Liver (tissue), 3 donors: ENCODE measurements at regions not wholly inside any gene's neighbourhood (a gene's known extent, or its start where the extent isn't known, plus 50 kb on each side); places are given as distances from the start of the nearest gene placed in this dataset.

Source experiments
- FOXA1 ChIP-seq: IDR thresholded peaks from 2 replicates; pipeline ENCODE4 v1.6.1; 2016; ENCODE audit warnings: antibody characterized with exemption
- FOXA2 ChIP-seq: IDR thresholded peaks from 2 replicates; pipeline ENCODE4 v1.6.1; 2016; ENCODE audit warnings: antibody characterized with exemption
- JUND ChIP-seq, 2 donors: IDR thresholded peaks; 2 replicates each; pipeline ENCODE4 v1.6.1; 2016; ENCODE audit warnings: antibody characterized with exemption in 2 of 2
- MAX ChIP-seq: IDR thresholded peaks from 2 replicates; pipeline ENCODE4 v1.6.1; 2016; ENCODE audit warnings: antibody characterized with exemption
- RAD21 ChIP-seq, 2 donors: IDR thresholded peaks; 2 replicates each; pipeline ENCODE4 v1.6.1; 2016; ENCODE audit warnings: antibody characterized with exemption in 2 of 2, mild to moderate bottlenecking in 2 of 2
- TAF1 ChIP-seq: conservative IDR thresholded peaks from 2 replicates; pipeline ENCODE4 v1.6.1; 2016; ENCODE audit warnings: antibody characterized with exemption, mild to moderate bottlenecking
- YY1 ChIP-seq: IDR thresholded peaks from 2 replicates; pipeline ENCODE4 v1.6.1; 2016; ENCODE audit warnings: antibody characterized with exemption, mild to moderate bottlenecking
- TF ChIP-seq, protein P1 (sequence below): fragments of 150-350 bp; IDR thresholded peaks from 2 replicates; pipeline ENCODE4 v1.5.1; 2017; ENCODE audit warnings: improper control_type of control experiment, low read depth, low read length; ENCODE audit not compliant: missing input control
- TF ChIP-seq, protein P2 (sequence below): IDR thresholded peaks from 2 replicates; pipeline ENCODE4 v1.6.1; 2016; ENCODE audit warnings: antibody characterized with exemption
- TF ChIP-seq, protein P3 (sequence below): IDR thresholded peaks from 2 replicates; pipeline ENCODE4 v1.6.1; 2016; ENCODE audit warnings: antibody characterized with exemption, mild to moderate bottlenecking
- donor health status: healthy.
- donor health status: healthy.

DNA sequence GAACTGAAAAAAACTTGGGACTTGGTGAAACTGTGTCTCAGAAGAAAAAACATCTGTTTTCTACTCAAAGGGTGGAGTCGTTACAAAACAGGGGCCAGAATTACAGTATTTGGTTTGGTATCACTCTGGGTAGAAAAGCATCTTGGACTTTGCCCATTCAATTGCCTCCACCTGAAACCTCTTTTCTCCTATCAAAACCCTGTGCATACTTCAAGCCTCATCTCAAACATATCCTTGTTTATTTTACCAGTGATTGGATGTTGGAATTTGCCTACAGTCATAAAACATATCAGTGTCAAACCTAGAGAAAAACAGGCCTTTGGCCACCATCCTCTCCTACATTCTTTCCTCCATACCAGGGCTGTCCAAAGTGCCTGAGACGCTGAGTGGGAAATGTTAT is 281.5 kb downstream of the PLPP3 start:
- TF ChIP-seq, protein P1, sequence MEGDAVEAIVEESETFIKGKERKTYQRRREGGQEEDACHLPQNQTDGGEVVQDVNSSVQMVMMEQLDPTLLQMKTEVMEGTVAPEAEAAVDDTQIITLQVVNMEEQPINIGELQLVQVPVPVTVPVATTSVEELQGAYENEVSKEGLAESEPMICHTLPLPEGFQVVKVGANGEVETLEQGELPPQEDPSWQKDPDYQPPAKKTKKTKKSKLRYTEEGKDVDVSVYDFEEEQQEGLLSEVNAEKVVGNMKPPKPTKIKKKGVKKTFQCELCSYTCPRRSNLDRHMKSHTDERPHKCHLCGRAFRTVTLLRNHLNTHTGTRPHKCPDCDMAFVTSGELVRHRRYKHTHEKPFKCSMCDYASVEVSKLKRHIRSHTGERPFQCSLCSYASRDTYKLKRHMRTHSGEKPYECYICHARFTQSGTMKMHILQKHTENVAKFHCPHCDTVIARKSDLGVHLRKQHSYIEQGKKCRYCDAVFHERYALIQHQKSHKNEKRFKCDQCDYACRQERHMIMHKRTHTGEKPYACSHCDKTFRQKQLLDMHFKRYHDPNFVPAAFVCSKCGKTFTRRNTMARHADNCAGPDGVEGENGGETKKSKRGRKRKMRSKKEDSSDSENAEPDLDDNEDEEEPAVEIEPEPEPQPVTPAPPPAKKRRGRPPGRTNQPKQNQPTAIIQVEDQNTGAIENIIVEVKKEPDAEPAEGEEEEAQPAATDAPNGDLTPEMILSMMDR, result no peak
- no peak for TF ChIP-seq FOXA1
- TF ChIP-seq, protein P2, sequence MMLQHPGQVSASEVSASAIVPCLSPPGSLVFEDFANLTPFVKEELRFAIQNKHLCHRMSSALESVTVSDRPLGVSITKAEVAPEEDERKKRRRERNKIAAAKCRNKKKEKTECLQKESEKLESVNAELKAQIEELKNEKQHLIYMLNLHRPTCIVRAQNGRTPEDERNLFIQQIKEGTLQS, result no peak
- TF ChIP-seq RAD21 (IDR thresholded peaks at IDR 0.05), result no peak
- no peak for TF ChIP-seq MAX
- TF ChIP-seq, protein P3, sequence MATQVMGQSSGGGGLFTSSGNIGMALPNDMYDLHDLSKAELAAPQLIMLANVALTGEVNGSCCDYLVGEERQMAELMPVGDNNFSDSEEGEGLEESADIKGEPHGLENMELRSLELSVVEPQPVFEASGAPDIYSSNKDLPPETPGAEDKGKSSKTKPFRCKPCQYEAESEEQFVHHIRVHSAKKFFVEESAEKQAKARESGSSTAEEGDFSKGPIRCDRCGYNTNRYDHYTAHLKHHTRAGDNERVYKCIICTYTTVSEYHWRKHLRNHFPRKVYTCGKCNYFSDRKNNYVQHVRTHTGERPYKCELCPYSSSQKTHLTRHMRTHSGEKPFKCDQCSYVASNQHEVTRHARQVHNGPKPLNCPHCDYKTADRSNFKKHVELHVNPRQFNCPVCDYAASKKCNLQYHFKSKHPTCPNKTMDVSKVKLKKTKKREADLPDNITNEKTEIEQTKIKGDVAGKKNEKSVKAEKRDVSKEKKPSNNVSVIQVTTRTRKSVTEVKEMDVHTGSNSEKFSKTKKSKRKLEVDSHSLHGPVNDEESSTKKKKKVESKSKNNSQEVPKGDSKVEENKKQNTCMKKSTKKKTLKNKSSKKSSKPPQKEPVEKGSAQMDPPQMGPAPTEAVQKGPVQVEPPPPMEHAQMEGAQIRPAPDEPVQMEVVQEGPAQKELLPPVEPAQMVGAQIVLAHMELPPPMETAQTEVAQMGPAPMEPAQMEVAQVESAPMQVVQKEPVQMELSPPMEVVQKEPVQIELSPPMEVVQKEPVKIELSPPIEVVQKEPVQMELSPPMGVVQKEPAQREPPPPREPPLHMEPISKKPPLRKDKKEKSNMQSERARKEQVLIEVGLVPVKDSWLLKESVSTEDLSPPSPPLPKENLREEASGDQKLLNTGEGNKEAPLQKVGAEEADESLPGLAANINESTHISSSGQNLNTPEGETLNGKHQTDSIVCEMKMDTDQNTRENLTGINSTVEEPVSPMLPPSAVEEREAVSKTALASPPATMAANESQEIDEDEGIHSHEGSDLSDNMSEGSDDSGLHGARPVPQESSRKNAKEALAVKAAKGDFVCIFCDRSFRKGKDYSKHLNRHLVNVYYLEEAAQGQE, result no peak
- TF ChIP-seq TAF1, result no peak
- no peak for TF ChIP-seq FOXA2
- no peak for TF ChIP-seq JUND (IDR thresholded peaks at IDR 0.05)
- no peak for TF ChIP-seq YY1
